Stimulated activated CD8-positive, alpha-beta memory T cell treated with anti-CD3 and anti-CD28 coated beads, Interleukin-12 subunit alpha, Interleukin-12 subunit beta, amount 100 ng/mL, for 1 hour (primary cell): ENCODE measurements at regions not wholly inside any gene's neighbourhood (a gene's known extent, or its start where the extent isn't known, plus 50 kb on each side); places are given as distances from the start of the nearest gene placed in this dataset.
"Not testable (repeated sequence)": the region's sequence is repeated elsewhere in the genome, so short reads cannot be mapped to it uniquely, and the experiment has no call there.

Experiments used
- DNase-seq: peaks from one replicate; pipeline ENCODE4 v3.0.0-alpha.2; 2020; ENCODE audit warnings: low read depth

- DNase-seq: no peak
Observed at GRCh38 chr15:96125721-96126415, 204.6 kb upstream of the NR2F2 start.

DNA sequence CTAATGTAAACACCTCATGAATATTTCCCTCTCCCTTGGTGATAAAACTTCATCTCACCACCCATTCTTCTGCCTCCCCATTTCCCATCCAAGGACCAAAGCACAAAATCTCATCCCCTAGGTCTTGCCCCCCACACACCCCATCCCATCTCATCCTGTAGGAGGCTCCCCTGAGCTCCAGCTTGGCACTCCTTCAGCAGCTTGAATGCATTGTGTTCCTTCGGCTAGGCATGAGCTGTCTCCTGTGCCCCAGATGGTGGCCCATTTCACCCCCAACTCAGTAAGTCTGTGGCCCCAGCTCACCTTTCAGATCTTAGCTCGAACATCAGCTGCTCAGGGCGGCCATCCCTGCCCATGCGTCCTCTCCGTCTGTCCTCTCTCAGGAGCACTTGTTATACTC, 203.6 kb upstream of the NR2F2 start:
- DNase-seq: no peak

DNA sequence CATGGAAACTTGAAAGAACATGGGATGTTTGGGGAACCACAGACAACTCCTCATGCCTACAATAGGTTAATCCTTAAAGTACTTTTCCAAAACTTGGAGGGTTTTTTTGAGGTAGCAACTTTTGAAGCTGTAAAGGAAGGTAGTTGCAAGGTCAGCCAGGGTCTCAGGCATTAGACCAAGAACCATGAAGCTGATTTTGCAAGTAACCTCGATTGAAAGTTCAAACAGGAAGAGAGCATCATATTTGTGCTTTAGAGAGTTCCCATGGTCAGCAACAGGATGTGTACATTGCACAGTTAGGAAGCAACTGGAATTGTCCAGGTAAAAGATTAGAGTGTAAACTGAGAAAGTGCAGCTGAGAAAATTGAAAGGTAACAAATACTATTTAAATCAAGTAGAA, 199.8 kb upstream of the NR2F2 start:
- no peak for DNase-seq

DNA sequence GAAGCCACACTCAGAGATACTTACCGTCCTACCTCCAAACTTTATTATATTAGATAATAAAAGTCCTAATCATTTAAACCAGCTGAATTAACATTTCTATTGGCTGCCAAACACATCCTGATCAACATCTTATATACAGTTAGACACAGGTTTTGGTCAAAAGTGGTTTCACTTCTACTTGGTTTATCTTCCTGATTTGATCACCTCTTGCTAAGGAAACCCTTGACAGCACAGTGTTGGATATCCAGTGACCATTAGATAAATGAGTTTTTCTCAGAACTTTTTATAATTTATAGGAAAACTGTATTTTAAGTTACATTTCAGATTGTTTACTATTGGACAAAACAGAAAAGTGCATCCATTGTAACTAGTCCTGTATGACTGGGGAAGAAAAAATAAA, 198.4 kb upstream of the NR2F2 start:
- DNase-seq: no peak

DNA sequence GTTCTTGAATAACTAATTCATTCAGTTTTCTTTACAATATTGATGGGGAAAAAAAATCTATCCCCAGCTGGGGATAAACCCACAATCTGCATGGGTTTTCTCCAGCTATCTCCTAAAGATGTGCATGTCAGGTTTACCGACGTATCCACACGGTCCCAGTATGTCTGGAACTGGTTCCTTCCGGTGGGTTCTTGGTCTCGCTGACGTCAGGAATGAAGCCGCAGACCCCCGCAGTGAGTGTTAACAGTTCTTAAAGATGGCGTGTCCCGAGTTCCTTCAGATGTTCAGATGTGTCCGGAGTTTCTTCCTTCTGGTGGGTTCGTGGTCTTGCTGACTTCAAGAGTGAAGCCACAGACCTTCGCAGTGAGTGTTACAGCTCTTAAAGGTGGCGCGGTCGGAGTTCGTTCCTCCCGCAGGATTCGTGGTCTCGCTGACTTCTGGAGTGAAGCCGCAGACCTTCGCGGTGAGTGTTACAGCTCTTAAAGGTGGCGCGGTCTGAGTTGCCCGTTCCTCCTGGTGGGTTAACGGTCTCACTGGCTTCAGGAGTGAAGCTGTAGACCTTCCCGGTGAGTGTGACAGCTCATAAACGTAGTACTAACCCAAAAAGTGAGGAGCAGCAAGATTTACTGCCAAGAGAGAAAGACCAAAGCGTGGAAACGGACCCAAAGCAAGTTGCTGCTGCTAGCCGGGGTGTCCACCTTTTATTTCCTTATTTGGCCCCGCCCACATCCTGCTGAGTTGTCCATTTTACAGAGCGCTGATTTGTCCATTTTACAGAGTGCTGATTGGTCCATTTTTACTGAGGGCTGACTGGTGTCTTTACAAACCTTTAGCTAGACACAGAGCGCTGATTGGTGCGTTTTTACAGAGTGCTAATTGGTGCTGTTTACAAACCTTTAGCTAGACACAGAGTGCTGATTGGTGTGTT, 195.1 kb upstream of the NR2F2 start:
- DNase-seq: no peak

- no peak for DNase-seq
Observed at GRCh38 chr15:96138985-96139384, 191.5 kb upstream of the NR2F2 start.

DNA sequence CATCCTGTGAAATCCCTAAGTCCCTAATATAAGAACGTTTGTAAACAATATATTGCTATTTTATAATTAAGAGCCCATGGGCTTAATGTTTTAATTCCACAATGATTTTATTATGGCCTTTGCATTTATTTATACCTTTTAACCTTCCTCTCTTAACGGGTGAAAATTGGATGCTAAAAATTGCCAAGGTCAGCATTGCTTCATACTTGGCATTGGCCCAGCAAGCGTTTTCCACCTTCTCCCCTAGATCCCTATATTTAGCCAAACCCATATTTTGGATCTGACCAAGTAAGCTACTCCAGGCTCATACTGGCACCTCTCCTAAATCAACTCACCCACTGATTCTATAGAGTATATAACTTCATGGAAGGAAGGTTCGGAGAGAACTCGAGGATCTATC, 188.0 kb upstream of the NR2F2 start:
- no peak for DNase-seq

DNA sequence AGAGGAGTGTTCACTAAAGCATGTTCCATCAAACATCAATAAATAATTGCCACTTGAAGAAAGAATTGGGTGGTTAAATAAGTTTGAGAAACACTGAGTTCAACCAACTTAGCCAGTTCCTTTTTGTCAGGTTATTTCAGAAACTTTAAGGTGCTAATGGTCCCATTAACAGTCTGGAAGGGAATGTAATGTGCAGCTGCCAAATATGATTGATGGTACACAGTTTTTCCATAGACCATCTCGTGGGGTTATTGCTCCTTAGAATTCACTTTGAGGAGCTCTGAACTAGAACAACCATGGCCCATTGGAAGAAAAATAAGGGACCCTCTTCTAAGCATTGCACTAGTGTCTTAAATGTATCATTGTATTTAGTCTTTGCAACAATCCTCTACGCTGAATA, 185.8 kb upstream of the NR2F2 start:
- DNase-seq: no peak

DNA sequence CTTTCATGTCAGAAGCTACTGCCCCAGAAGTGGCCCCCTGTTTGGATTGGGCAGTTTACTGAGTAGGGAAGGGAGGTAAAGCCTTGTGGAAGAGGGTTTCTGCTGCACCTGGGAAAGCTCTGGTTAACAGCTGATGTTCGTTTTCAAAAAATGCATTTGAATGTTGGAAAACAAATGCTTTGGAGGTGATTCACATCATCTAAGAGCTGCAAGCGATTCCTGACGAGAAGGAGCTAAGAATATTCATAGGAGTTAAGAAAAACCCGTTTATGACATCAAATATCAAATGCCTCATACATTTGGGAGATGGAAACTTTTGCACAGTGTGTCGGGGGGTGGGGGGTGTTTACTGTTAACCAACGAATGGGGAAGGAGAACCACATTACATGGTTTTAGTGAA, 183.8 kb upstream of the NR2F2 start:
- DNase-seq: no peak

- no peak for DNase-seq
Observed at GRCh38 chr15:96147267-96147666, 183.2 kb upstream of the NR2F2 start.

DNA sequence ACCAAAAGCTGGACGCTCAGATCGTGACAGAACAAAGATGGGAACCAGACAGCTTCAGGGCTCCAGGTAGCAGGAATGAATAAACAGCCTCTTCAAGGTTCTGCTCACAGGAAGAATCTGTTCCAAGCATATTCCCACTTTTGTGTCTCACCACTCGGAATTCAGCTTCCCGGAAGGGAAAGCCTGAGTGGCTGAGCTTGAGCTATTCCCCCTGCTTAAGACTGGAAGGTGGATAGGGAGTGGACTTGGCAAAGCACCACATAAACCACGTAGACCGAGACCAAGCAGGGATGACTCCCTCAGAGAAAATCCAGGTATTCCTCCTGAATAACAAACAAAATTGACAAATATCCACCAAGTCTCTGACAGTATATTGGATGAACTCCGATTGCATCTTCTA, 180.2 kb upstream of the NR2F2 start:
- DNase-seq: no peak

DNA sequence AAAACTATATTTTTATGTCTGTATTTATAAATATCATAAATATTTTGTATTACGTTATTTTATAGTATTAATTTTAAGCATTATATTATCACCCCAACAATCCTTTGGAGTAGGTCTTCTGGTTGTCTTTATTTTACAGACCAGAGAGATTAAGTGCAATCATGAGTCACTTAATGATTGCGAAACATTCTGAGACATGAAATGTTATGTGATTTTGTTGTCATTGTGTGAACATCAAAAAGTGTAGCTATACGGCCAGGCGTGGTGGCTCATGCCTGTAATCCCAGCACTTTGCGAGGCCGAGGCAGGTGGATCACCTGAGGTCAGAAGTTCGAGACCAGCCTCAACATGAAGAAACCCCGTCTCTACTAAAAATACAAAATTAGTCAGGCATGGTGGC, 178.8 kb upstream of the NR2F2 start:
- DNase-seq: not testable (repeated sequence)

DNA sequence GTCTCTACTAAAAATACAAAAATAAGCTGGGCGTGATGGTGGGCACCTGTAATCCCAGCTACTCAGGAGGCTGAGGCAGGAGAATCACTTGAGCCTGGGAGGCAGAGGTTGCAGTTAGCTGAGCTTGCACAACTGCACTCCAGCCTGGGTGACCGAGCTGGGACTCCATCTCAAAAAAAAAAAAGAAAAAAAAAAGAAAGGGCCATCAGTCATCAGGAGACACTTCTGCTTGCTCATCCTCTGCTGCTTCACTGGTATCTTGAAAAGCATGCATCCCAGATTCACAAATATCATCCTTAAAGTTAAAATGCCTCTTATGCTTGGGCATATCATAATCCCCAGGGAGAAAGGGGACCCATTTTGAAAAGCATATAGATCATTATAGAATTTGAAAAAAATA, 176.6 kb upstream of the NR2F2 start:
- DNase-seq: no peak

DNA sequence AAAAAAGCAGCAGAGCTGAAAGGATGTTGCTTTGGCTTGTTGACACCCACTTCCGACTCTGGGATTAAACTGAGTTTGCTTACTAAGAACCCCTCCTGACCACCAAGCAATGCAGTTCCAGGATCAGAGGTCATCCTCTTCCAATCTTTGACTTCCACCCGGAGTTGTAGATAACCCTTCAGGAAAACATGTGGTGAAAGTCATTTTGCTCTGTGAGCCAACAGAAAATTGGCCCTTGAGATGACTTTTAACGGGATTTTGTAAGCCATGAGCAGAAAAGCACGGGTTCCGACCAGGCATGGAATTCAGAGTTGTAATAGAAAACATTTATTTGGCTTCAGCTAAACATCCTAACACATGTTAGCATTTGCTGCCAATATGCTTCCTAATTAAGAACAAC, 171.6 kb upstream of the NR2F2 start:
- no peak for DNase-seq

GRCh38 chr15:96160269-96160668, 170.2 kb upstream of the NR2F2 start:
- no peak for DNase-seq

- no peak for DNase-seq
Observed at GRCh38 chr15:96160800-96161199, 169.7 kb upstream of the NR2F2 start.

DNA sequence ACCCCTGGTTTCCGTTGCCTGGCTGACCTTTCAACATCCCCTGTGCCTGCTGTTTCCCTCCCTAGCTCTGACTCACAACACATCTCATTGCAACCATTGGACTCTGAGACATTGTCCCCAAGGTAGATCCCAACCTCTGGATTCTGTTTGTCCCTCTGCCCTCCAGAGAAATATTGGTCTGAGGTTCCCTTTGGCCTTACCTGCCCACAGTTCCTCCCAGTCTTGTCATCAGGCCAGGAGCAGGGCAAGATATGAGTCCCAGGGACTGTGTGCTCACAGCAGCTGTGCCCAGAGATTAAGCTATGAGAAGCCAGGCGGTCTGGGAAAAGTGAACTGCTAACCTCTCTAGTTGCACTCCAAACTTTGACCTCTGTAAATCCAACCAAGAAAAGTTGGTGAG, 168.2 kb upstream of the NR2F2 start:
- no peak for DNase-seq

DNA sequence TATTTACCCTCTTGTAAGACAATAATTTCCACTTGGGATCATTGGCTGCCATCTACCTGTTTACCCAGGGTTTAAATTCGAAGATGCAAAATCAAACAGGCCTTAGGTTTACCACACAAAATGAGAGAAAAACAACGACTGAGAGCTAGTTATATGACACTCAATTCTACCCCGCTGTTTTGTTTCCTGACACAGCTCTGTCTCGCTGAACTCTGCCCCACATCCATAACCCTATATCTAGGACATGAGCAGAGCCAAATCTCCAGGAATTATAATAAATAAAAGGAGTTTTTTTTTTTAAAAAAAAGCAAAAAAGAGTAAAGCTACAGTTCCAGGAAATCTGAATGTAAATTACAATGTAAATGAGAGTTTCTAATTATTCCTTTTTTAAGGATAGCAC, 165.4 kb upstream of the NR2F2 start:
- DNase-seq: no peak

DNA sequence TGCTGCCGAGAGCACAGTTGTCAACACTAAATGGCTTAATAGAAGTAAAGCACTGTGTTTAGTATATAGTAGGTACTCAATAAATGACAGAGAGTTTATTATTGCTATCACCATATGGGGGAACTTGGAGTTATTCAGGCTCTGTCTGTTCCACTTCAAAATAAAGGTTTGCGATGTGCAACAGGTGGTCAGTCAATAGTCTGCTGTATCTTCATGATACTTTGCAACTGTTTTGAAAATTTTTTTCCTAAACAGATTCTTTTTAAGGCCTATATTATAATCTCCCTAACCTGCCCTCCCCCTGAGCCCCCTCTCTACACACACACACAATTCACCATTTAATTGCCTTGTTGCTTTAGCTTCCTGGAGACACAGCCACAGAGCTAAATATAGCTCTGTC, 164.7 kb upstream of the NR2F2 start:
- DNase-seq: no peak

GRCh38 chr15:96166223-96167200, 164.0 kb upstream of the NR2F2 start:
- no peak for DNase-seq

GRCh38 chr15:96170616-96170978, 159.9 kb upstream of the NR2F2 start:
- DNase-seq: not testable (repeated sequence)

- no peak for DNase-seq
Observed at GRCh38 chr15:96170979-96171739, 159.3 kb upstream of the NR2F2 start.
